ENCODE measurements at regions not wholly inside any gene's neighbourhood (a gene's known extent, or its start where the extent isn't known, plus 50 kb on each side); places are given as distances from the start of the nearest gene placed in this dataset.

GRCh38 chr1:68961143-68961542 lies 464.3 kb upstream of the DEPDC1 start:
- no peak for DNase-seq (ENCODE audit: low spot score)

GRCh38 chr1:68963353-68963752 lies 466.5 kb upstream of the DEPDC1 start:
- DNase-seq (ENCODE audit: low spot score): no peak

GRCh38 chr1:68969441-68969840 lies 472.6 kb upstream of the DEPDC1 start:
- no peak for DNase-seq (ENCODE audit: low spot score)

- DNase-seq (ENCODE audit: low spot score): no peak
These were observed 473.7 kb upstream of the DEPDC1 start for GRCh38 chr1:68970571-68970970.

GRCh38 chr1:68973459-68974244 lies 476.8 kb upstream of the DEPDC1 start:
- no peak for DNase-seq (ENCODE audit: low spot score)

GRCh38 chr1:68974447-68974846 lies 477.6 kb upstream of the DEPDC1 start:
- DNase-seq (ENCODE audit: low spot score): no peak

GRCh38 chr1:68975212-68975933 lies 478.5 kb upstream of the DEPDC1 start:
- DNase-seq (ENCODE audit: low spot score): no peak

GRCh38 chr1:68976916-68977610 lies 480.2 kb upstream of the DEPDC1 start:
- no peak for DNase-seq (ENCODE audit: low spot score)

- DNase-seq (ENCODE audit: low spot score): no peak
These were observed 483.0 kb upstream of the DEPDC1 start for GRCh38 chr1:68979891-68980290.

GRCh38 chr1:68984289-68984688 lies 487.4 kb upstream of the DEPDC1 start:
- DNase-seq (ENCODE audit: low spot score): no peak

GRCh38 chr1:68994096-68994495 lies 497.2 kb upstream of the DEPDC1 start:
- DNase-seq (ENCODE audit: low spot score): no peak

GRCh38 chr1:69016468-69016867 lies 519.6 kb upstream of the DEPDC1 start:
- no peak for DNase-seq (ENCODE audit: low spot score)

- DNase-seq (ENCODE audit: low spot score): no peak
These were observed 532.8 kb upstream of the DEPDC1 start for GRCh38 chr1:69029649-69030048.

GRCh38 chr1:69038379-69038778 lies 529.3 kb upstream of the LRRC7 start:
- DNase-seq (ENCODE audit: low spot score): no peak

- DNase-seq (ENCODE audit: low spot score): no peak
These were observed 522.1 kb upstream of the LRRC7 start for GRCh38 chr1:69045572-69045971.

- DNase-seq (ENCODE audit: low spot score): no peak
These were observed 512.5 kb upstream of the LRRC7 start for GRCh38 chr1:69055194-69055593.

GRCh38 chr1:69058454-69058853 lies 509.3 kb upstream of the LRRC7 start:
- DNase-seq (ENCODE audit: low spot score): no peak

- no peak for DNase-seq (ENCODE audit: low spot score)
These were observed 496.9 kb upstream of the LRRC7 start for GRCh38 chr1:69070660-69071373.

GRCh38 chr1:69073176-69073575 lies 494.5 kb upstream of the LRRC7 start:
- DNase-seq (ENCODE audit: low spot score): no peak

- DNase-seq (ENCODE audit: low spot score): no peak
These were observed 491.1 kb upstream of the LRRC7 start for GRCh38 chr1:69076631-69077030.

GRCh38 chr1:69077198-69077597 lies 490.5 kb upstream of the LRRC7 start:
- no peak for DNase-seq (ENCODE audit: low spot score)

- DNase-seq (ENCODE audit: low spot score): no peak
These were observed 490.1 kb upstream of the LRRC7 start for GRCh38 chr1:69077633-69078032.
